HG02798 (cell line): ENCODE measurements at regions not wholly inside any gene's neighbourhood (a gene's known extent, or its start where the extent isn't known, plus 50 kb on each side); places are given as distances from the start of the nearest gene placed in this dataset.
"Not testable (repeated sequence)": the region's sequence is repeated elsewhere in the genome, so short reads cannot be mapped to it uniquely, and the experiment has no call there.

ENCODE experiments used
- ATAC-seq: cut with Tn5 transposase; IDR thresholded peaks from one replicate; pipeline ENCODE4 v1.9.1; 2021; ENCODE audit warnings: mild to moderate bottlenecking; ENCODE audit not compliant: unreplicated experiment, poor library complexity

DNA sequence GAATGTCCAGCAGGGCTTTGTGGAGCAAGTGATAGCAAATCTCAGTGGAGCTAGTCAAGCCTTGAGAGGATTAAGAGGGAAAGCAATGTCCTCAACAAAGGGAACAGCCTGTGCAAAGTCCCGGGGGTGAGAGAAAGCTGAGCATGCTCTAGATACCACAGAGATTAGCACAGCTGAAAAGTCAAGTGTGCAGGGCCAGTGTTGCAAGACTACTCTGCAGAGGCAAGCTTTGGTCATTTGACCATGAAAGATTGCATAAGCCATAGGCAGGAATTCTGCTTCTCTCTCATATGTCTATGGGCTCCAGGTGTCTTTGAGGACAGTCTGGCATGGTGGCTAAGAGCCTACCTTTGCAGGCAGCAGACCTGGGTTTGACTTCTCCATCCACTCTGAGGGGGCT lies 181.0 kb upstream of the JUN start:
- ATAC-seq, result no peak

DNA sequence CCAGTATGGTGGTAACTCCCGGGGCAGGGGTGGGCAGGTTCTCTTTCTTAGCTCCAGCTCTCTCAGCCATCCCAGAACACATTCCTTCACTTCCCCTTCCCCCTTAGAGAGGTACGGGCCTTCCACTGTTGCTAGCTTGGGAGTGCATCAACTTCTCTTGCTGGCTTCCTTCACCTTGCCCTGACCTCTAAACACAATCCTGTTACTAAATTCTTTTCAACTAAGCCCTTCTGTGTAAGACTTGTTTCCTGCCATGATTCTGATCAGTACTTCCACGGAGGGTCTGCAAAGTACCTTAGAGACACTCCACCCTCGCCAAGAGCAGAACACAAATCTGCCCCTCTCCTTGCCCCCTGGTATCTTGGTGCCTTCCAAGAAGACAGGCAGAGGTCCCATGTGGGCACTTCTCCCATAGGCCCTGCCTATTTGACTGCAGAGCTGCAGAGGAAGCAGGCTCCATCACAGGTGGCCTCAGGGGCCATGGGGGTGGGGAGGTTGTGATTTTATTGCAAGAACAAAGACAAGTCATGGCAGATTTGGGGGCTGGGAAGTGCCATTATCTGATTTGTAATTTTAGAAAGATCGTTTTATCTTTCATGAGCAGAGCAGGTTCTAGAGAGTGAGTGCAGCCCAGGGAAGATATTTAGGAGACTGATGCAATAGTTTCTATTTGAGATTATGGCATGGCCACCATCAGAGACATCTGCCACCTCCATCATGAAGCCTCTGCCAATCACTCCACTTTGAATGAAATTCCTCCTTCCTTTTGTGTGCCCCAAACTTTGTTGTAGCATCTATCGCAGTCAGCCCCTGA lies 182.5 kb upstream of the JUN start:
- no peak for ATAC-seq

DNA sequence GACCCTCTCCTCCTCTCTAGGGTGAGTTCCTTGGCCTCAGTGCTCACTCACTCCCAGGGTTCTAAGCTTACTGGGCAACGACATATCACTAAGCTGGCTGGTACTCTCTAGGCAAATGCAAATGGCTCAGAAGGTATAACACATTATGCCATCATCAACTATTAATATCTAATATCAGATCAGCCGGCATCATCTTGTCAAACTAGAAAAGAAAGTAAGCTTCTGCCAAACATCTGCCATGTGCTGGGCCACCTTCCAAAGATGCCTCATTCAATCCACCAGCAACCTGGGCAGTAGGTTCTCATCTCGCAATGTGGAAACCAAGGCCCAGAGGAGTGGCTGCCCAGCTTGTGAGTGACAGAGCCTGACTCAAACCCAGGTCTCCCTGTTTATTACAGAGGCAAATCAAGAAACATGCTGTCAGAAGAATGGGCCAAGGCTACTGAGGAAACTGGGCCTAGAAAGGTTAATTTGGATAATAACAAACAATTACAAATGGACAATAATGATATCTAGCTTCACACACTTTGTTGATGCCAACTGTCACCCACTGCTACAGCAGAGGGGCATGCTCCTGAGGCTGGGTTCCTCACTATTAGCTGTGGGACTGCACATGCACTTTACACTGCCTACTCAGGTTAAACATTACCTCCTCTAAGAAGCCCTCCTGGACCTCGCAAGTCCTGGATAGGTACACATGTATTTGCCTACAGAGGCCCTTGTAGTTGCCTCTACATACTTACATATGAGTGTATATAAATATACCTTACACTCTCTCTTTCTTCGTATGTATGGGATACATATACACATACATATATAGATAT lies 183.3 kb upstream of the JUN start:
- ATAC-seq, result no peak

DNA sequence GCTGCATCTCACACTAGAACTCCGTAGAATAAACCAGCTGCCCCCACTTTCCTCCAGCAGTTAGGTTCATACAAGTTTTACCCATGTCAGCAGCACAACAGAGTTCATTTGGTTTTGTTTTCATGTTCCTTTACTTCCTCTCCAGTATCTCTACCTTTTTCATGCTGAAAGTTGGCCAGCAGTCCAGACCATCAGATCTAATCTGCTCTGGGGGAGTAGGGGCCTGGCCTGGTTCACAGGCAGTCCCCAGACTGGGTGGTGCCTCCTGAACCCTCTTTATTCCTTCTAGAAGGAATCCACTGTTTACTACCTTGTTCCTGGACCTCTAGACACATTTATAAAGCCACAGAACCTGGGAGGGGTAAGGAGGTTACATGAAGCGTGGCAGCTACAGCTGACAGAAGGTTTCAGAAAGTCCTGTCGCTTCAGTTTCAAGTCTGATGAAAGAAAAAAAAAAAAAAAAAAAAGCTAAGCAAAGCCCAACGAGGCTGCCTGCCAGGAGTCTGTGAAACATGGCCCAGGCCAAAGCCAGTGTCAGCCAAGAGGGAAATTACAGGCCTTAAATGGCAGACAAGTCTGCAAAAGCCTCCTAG lies 184.6 kb upstream of the JUN start:
- ATAC-seq, result peak; percentile 88

DNA sequence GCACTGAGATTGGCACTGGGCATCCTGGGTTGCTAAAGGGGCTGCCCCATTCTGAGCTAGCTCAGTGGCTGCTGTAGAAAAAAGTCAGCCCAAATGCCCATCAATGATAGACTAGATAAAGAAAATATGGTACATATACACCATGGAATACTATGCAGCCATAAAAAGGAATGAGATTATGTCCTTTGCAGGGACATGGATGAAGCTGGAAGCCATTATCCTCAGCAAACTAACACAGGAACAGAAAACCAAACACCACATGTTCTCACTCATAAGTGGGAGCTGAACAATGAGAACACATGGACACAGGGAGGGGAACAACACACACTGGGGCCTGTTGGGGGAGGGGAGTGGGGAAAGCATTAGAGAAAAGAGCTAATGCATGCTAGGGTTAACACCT lies 185.3 kb upstream of the JUN start:
- not testable (repeated sequence) for ATAC-seq

DNA sequence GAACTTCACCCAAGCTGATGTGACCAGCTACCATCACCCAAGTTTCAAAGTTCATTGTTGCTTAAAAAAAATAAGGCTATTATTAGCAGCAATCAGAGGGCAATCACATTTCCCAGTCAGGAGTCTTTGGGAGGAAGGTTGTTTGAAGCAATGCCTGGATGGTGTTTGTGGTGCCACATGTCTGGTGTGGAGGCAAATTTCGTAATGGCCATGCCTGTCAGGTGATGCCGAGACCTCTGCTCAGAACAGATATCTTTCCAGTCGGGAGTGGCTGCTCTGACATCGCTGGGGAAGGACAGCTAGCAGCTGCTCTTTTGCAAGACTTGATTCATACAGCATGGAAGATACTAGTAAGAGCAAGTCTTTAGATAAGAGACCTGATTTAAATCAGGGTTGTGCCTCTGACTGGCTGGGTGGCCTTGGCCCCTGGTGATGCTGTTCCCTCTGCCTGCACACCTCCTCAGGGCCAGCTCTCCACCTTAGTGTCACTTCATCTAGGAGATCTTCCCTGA lies 187.8 kb upstream of the JUN start:
- no peak for ATAC-seq

DNA sequence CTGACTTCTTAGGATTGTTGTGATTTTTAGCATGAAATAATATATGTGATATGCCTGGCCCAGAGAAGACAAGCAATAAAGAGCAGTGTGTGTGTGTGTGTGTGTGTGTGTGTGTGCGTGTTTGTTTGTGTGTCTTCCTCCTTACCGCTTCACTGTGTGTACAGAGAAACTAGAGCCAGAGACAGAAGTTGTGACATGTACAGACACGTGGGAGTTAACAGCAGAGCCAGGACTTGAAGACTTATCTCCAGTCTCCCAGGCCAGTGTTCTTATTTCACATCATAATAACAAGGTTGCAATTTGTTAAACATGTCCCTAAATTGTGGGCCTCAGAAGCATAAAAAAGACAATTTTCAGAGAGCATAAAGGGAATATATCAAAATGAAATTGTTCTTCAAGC lies 192.0 kb upstream of the JUN start:
- no peak for ATAC-seq

DNA sequence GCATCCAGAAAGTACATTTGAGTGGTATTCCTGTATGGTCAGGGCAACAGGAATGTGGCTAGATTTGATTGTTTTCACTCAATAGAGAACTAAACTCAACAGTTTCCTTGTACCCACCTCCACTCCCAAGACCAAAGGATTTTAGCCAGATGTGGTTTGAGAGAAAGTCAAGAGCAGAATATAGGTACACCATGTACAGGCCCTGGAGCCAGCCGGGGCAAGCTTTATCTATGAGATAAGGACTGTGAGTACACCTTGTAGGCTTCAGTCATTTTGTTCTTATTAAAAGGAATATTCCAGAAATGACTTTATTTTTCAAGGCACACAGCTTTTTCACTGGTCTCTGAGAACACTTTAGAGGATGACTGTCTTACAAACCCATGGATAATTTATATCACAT lies 192.4 kb upstream of the JUN start:
- no peak for ATAC-seq

DNA sequence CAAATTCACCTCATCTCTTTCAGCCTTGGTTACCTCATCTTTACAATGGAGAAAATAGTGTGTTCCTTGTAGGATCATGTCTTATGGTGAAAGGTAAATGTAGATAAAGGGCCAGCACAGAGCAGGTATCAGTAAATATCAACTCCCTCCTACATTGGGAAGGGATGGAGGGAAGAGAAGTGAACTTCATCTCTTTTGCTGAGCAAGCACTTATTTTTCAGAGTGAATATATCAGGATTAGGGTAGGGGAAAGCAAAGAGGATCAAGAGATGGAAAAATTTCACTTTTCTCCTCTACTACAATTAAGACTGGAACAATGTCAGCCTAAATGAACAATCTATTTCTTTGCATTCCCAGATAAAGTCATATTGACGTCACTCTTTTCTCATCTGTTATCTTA lies 193.8 kb upstream of the JUN start:
- no peak for ATAC-seq

DNA sequence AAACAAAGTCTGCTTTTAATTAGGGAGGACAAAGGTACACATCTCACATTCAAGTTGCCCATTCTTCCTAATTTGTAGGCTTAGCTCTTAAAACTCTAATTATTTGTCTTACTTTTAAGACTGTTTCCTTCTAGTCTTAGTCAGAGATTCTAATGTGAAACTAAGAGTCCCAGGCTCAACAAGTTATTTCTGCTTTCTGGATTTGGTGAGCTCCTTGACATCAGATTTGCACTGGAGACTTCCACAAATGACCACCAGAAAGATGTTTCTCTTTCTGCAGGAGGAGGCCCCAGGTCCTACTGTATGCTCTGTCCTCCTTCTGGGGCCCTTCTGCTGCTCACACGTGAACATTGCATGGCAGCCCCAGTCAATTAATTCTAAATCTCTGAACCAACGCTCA lies 194.2 kb upstream of the JUN start:
- ATAC-seq, result no peak

DNA sequence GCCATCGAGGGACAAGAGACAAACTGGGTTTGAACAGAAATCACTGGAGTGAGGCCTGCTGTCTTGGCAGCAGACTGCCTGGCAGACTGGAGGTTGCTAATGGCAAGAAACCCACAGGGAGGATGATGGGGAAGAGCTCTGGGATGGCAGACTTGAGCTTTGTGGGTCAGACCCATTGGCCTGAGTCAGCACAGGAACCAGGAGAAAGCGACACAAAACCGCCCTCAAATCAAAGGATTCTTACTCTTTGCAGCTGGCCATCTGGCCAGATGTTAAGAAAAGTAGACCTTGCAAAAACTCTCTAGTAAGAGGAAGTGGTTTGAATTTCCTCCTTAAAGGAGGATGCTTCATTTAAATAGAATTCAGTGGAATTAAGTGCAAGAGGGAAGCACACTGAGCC lies 195.2 kb upstream of the JUN start:
- no peak for ATAC-seq

DNA sequence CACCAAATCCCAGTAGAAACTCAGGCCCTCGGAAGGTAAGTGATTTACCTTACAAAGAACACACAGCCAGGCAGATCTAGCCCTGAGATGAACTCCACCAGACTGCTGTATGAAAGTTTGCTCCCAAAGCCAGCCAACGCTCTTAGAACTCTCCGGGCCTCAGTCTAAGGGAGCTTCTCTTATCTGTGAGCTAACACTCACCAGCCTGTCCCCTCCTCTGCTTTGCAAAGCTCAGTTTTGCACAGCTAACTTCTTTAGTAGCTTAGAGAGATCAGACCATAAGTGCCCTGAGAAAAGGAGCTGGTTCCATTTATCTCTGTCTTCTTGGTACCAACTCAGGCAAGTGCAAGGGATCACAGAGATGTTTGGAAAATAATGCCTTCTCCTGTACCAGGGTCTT lies 195.8 kb upstream of the JUN start:
- no peak for ATAC-seq

DNA sequence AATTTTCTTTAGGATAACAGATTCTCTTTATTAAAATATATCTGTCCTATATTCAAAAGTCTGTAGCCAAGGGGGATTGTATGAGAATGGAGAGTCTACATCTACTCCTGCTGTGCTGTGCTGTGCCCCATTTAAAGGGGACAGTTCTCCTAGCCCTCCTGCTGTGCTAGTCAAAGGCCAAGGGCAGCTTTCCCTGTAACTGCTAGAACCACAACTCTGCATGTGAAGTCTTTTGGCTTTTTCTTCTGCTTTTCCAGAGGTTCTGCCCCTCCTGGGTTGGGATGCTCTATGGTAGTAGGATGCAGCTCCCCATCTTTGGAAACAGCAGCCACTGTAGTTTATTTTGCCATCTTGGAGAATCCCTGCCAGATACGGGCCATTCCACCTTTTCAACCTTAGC lies 197.5 kb upstream of the JUN start:
- no peak for ATAC-seq

DNA sequence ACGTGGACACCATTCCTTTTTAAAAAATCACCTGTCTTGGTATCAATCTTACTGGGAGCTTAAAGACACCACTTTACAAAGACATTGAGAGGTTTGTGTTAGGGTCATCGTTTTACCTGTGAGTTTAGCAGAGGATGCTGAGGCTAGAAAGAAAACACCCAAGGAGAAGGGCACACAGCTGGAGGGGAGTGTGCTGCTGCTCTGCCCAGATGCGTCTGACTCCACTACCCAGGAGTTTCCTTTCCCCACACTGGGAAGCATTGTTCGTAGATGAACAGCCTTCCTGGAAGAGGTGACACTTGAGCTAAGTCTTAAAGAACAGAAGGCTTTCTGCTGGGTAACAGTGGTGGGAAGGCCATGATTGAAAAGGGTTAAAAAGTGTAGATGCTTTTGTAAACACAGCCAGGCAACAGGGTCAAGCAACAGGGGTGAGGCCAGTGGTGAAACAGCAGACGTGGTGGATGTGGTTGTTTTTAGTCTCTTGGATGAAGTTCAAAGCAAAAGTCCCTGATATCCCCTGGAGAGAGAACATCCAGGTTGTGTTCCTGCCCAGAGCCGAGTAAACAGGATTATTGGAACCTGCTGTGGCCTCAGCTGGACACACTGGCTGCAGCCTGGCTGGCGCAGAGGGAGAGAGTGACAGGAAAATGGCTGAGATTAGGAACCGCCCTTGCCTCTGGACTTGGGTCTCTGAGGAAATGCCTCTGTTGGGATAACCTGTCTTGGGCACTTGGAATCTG lies 198.6 kb upstream of the JUN start:
- no peak for ATAC-seq

DNA sequence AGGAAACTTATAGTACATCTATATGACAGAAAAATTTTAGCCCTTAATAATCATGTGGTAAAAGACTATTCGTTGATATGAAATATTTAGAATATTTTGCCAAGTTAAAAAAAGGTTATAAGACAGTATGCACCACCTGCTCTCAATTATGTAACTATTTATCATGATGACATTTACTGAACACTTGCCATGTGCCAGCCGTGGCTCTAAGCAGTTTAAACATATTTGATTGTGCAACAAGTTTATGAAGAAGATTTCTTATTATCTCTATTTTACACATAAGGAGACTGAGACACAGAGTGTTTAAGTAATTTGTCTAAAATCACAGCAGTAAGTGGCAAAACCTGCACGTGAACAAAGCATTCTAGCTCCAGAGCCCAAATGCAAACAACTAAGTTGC lies 199.3 kb upstream of the JUN start:
- no peak for ATAC-seq

DNA sequence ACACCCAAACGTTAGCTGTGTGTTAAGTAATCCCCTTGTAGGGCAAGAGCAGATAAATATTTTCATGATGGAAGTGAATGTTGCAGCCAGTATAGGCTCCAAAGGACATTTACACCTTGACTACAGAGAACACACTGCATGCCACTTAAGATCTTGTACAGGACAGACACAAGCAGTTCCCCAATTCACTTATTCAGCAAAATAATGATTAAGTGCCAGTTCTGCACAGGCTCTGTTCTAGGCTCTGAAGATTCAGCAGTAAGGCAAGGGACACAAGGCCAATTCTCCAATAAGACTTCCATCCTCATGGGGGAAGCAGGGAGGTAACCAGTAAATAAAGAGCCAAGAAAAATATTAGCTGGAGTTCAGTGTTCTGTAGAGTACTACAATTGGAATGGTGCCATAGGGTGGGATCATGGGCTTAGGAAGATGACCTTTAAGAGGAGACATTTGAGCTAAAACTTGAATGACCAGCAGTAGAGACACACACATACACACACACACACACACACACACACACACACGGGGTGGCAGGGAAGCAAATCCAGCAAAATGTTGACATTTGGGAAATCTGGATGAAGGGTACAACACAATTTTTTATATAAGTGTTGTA lies 199.9 kb upstream of the JUN start:
- ATAC-seq, result no peak

DNA sequence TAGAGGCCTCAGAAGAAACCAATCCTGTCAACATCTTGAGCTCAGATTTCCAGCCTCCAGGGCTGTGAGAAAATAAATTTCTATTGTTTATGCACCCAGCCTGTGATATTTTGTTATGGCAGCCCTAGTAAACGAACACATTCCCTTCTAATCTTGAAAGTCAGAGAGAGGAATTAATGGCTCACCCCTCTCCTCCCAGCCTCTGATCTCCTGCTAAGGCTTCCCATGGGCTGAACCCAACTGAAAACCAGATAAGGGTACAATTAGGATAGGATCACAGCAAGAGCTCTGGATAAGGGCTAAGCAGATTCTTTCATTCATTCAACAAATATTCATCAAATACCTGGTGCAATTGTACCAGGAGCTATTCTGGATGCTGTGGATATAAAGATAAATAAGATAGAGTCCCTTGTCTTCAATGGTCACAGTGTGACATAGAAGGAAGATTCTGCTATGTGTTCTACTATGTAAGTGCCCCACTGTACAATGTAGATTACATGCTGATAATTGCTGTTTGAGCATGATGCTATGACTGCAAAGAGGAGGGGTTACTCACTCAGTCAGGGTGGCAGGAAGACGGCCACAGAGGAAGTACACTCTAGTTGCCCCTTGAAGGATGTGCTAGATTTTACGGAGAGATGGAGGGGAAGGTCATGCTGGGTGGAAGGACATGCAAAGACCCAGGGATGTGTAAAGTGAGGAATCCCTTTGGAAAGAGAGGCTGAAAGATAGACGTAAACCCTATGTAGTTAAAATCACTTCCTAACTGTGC lies 203.3 kb upstream of the JUN start:
- ATAC-seq, result no peak

DNA sequence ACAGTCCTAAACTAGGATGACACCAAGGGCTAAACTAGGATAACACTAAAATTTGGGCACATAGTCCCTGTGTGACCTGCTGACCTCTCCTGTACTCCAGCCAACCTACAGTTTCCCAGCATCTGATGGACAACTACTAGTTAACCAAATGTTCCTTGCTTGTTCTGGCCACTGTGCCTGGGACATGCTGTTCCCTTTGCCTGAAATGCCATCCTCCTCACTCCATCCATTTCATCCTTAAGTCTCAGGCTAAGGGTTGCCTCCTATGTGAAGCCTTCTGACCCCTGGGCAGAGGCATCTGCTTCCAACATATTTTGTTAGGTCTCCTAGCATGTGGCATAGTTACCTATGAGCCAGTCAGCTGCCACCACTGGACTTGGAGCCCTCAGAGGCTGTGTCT lies 204.9 kb upstream of the JUN start:
- no peak for ATAC-seq

DNA sequence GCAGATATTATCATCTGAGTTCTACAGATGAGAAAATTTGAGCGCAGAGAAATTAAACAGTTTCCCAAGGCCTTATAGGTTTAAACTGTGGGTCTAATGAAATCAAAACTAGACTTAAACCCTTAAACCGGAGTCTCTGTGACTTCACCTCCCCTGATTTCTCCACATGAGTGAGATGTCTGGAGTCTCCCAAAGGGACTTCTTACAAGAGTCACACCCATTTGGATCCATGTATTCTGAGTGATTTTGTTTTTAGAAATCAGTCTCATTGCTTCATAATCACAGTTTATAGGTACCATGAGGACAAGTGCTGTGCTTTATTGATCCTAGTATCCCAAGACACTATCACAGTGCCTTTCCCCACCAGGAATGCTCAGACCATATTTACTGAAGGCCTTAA lies 206.0 kb upstream of the JUN start:
- ATAC-seq, result no peak
